ENCODE measurements at regions not wholly inside any gene's neighbourhood (a gene's known extent, or its start where the extent isn't known, plus 50 kb on each side); places are given as distances from the start of the nearest gene placed in this dataset.

- TF ChIP-seq POLR2AphosphoS5 (IDR thresholded peaks at IDR 0.05; ENCODE audit: low read depth, low read length) = no peak
- TF ChIP-seq SMC3 (IDR thresholded peaks at IDR 0.05; ENCODE audit: low read depth, low read length) = no peak
- no peak for TF ChIP-seq SIN3A (IDR thresholded peaks at IDR 0.05; ENCODE audit: borderline replicate concordance, low read depth, low read length)
- no peak for TF ChIP-seq YY1 (IDR thresholded peaks at IDR 0.05; ENCODE audit: low read depth)
- no peak for TF ChIP-seq NRF1 (IDR thresholded peaks at IDR 0.05; ENCODE audit: low read depth, low read length)
- no peak for TF ChIP-seq CTCF (IDR thresholded peaks at IDR 0.05)
- no peak for TF ChIP-seq CHD2 (IDR thresholded peaks at IDR 0.05; ENCODE audit: low read length, partially characterized antibody)
- TF ChIP-seq EP300 (IDR thresholded peaks at IDR 0.05; ENCODE audit: borderline replicate concordance in 1 of 2, low read depth in 1 of 2, low read length in 1 of 2) = no peak
- TF ChIP-seq, protein P1, sequence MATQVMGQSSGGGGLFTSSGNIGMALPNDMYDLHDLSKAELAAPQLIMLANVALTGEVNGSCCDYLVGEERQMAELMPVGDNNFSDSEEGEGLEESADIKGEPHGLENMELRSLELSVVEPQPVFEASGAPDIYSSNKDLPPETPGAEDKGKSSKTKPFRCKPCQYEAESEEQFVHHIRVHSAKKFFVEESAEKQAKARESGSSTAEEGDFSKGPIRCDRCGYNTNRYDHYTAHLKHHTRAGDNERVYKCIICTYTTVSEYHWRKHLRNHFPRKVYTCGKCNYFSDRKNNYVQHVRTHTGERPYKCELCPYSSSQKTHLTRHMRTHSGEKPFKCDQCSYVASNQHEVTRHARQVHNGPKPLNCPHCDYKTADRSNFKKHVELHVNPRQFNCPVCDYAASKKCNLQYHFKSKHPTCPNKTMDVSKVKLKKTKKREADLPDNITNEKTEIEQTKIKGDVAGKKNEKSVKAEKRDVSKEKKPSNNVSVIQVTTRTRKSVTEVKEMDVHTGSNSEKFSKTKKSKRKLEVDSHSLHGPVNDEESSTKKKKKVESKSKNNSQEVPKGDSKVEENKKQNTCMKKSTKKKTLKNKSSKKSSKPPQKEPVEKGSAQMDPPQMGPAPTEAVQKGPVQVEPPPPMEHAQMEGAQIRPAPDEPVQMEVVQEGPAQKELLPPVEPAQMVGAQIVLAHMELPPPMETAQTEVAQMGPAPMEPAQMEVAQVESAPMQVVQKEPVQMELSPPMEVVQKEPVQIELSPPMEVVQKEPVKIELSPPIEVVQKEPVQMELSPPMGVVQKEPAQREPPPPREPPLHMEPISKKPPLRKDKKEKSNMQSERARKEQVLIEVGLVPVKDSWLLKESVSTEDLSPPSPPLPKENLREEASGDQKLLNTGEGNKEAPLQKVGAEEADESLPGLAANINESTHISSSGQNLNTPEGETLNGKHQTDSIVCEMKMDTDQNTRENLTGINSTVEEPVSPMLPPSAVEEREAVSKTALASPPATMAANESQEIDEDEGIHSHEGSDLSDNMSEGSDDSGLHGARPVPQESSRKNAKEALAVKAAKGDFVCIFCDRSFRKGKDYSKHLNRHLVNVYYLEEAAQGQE (IDR thresholded peaks at IDR 0.05; ENCODE audit: low read depth, low read length) = no peak
- no peak for TF ChIP-seq FOSL2 (IDR thresholded peaks at IDR 0.05; ENCODE audit: borderline replicate concordance, low read depth)
- no peak for TF ChIP-seq FOXM1 (IDR thresholded peaks at IDR 0.05; ENCODE audit: low read depth)
- TF ChIP-seq, protein P2, sequence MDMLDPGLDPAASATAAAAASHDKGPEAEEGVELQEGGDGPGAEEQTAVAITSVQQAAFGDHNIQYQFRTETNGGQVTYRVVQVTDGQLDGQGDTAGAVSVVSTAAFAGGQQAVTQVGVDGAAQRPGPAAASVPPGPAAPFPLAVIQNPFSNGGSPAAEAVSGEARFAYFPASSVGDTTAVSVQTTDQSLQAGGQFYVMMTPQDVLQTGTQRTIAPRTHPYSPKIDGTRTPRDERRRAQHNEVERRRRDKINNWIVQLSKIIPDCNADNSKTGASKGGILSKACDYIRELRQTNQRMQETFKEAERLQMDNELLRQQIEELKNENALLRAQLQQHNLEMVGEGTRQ (IDR thresholded peaks at IDR 0.05; ENCODE audit: borderline replicate concordance, low read depth, low read length) = no peak
Observed at GRCh38 chr3:70889162-70890019, 577.0 kb upstream of the MDFIC2 start.
